Lower lobe of right lung (tissue), 2 donors: ENCODE measurements at regions not wholly inside any gene's neighbourhood (a gene's known extent, or its start where the extent isn't known, plus 50 kb on each side); places are given as distances from the start of the nearest gene placed in this dataset.

Experiments
- ATAC-seq, 2 donors: fragments of 200-7000 bp; cut with Tn5 transposase; one replicate each; pipeline ENCODE4 v1.9.1; 2020 to 2022; ENCODE audit warnings: mild to moderate bottlenecking in 2 of 2, moderate library complexity in 2 of 2
- DNase-seq: peaks from one replicate; pipeline ENCODE4 v3.0.0-alpha.2; 2020
- H3K27ac ChIP-seq: fragments of 200-600 bp; one replicate; pipeline ENCODE4 v1.8.0; 2022
- H3K27me3 ChIP-seq: fragments of 200-600 bp; one replicate; pipeline ENCODE4 v1.8.0; 2022; ENCODE audit warnings: low read depth
- H3K36me3 ChIP-seq: fragments of 200-600 bp; one replicate; pipeline ENCODE4 v1.8.0; 2022; ENCODE audit warnings: mild to moderate bottlenecking
- H3K4me1 ChIP-seq: fragments of 200-600 bp; one replicate; pipeline ENCODE4 v1.8.0; 2022
- H3K4me3 ChIP-seq: fragments of 200-600 bp; one replicate; pipeline ENCODE4 v1.8.0; 2022; ENCODE audit warnings: mild to moderate bottlenecking
- H3K9me3 ChIP-seq: fragments of 200-600 bp; one replicate; pipeline ENCODE4 v1.8.0; 2022
- CTCF ChIP-seq: fragments of 200-600 bp; IDR thresholded peaks from one replicate; pipeline ENCODE4 v1.8.0; 2022; ENCODE audit warnings: antibody characterized with exemption, mild to moderate bottlenecking
- intact Hi-C: fragments of 100-400 bp; cut with DNase I; formaldehyde crosslinking; loops from one replicate; pipeline ENCODE4 v1.11.0; 2022
- donor health status: DM: no; HTN: yes; CAD: no; lungs with severe emphysema.

GRCh38 chr2:56709181-56709580 lies 525.4 kb downstream of the CCDC85A start:
- no peaks in the 10 kb centered on the region for H3K36me3 ChIP-seq
- ATAC-seq (no peak), DNase-seq (no peak)
- H3K27me3 ChIP-seq: no peaks in the 10 kb centered on the region
- no peak overlapping the region for H3K4me3 ChIP-seq
- TF ChIP-seq CTCF: no peak
- H3K4me1 ChIP-seq: no peaks in the 10 kb centered on the region
- no peaks in the 10 kb centered on the region for H3K9me3 ChIP-seq
- intact Hi-C loops: no loop called here
- no peak overlapping the region for H3K27ac ChIP-seq

- Histone ChIP-seq H3K27ac (no peak overlapping the region), H3K4me3 (no peak overlapping the region), H3K27me3 (no peaks in the 10 kb centered on the region), H3K36me3 (no peaks in the 10 kb centered on the region), H3K9me3 (no peaks in the 10 kb centered on the region), H3K4me1 (no peaks in the 10 kb centered on the region)
- DNase-seq (no peak), ATAC-seq (no peak)
- intact Hi-C loops: no loop called here
- TF ChIP-seq CTCF: no peak
These were observed 529.4 kb downstream of the CCDC85A start for GRCh38 chr2:56713161-56713676.

- Histone ChIP-seq H3K4me3 (no peak overlapping the region), H3K27ac (no peak overlapping the region), H3K27me3 (no peaks in the 10 kb centered on the region), H3K9me3 (no peaks in the 10 kb centered on the region), H3K4me1 (no peaks in the 10 kb centered on the region), H3K36me3 (no peaks in the 10 kb centered on the region)
- DNase-seq (no peak), ATAC-seq (no peak)
- no peak for TF ChIP-seq CTCF
- intact Hi-C loops: no loop called here
These were observed 530.2 kb downstream of the CCDC85A start for GRCh38 chr2:56713978-56714377.

- no peaks in the 10 kb centered on the region for H3K27me3 ChIP-seq
- no peak for DNase-seq
- intact Hi-C loops: no loop called here
- H3K4me1 ChIP-seq: no peaks in the 10 kb centered on the region
- ATAC-seq: no peak
- H3K36me3 ChIP-seq: no peaks in the 10 kb centered on the region
- no peak overlapping the region for H3K4me3 ChIP-seq
- H3K9me3 ChIP-seq: no peaks in the 10 kb centered on the region
- no peak overlapping the region for H3K27ac ChIP-seq
- TF ChIP-seq CTCF: no peak
These were observed 530.6 kb downstream of the CCDC85A start for GRCh38 chr2:56714400-56714799.

DNA sequence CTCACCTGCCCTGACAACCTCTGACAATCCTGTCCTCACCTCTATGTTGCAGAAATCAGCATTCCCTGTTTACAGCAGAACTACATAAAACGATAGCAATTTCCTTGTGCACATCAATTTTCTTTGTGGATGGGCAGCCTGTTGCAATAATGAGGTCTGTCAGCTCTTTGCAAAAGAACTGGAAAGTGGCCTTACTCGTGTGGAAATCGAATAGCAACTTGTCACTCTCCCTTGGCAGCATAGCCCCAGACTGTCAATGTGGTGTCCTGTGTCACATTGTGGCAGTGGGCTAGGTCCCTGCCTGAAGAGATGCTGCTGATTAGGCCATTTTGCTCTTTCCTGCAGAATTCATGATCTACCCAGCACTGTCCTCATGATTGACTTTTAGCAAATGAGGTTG lies 531.9 kb downstream of the CCDC85A start:
- Histone ChIP-seq H3K4me1 (no peaks in the 10 kb centered on the region), H3K27me3 (no peaks in the 10 kb centered on the region), H3K27ac (no peak overlapping the region), H3K9me3 (no peaks in the 10 kb centered on the region), H3K36me3 (no peaks in the 10 kb centered on the region), H3K4me3 (no peak overlapping the region)
- DNase-seq (no peak), ATAC-seq (no peak)
- TF ChIP-seq CTCF: no peak
- intact Hi-C loops: no loop called here

DNA sequence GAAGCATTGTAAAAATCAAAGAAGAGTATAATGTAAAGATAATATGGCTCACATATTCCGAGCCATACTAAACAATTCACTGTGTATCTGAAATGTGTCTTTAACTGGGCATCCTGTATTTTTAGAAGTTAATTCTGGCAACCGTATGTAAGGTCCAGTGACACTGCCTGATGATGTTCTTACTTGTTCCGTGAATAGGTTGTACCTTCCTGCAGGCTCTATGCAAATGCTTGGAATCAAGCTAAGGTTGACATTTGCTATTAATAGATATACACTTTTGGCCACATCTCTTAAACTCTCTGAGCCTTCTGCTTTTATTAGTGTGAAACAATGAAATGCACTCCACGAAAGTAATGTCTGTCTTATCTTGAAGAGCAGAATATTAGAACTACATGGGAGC lies 534.6 kb downstream of the CCDC85A start:
- ATAC-seq (no peak), DNase-seq (no peak)
- Histone ChIP-seq H3K36me3 (no peaks in the 10 kb centered on the region), H3K27me3 (no peaks in the 10 kb centered on the region), H3K27ac (no peak overlapping the region), H3K4me1 (no peaks in the 10 kb centered on the region), H3K9me3 (no peaks in the 10 kb centered on the region), H3K4me3 (no peak overlapping the region)
- no peak for TF ChIP-seq CTCF
- intact Hi-C loops: no loop called here
